Right lung (tissue), 2 donors: ENCODE measurements at regions not wholly inside any gene's neighbourhood (a gene's known extent, or its start where the extent isn't known, plus 50 kb on each side); places are given as distances from the start of the nearest gene placed in this dataset.

Experiments used
- DNase-seq, 2 donors: peaks; one replicate each; pipeline ENCODE4 v3.0.0-alpha.2; 2013

- no peak for DNase-seq
These were observed 701.9 kb upstream of the RAB6C start for GRCh38 chr2:129277585-129277981.

- no peak for DNase-seq
These were observed 697.5 kb upstream of the RAB6C start for GRCh38 chr2:129281791-129282530.

- no peak for DNase-seq
These were observed 694.5 kb upstream of the RAB6C start for GRCh38 chr2:129285012-129285411.

GRCh38 chr2:129293326-129293725 is 686.1 kb upstream of the RAB6C start:
- DNase-seq: no peak

- DNase-seq: no peak
These were observed 683.1 kb upstream of the RAB6C start for GRCh38 chr2:129296396-129296795.

GRCh38 chr2:129296806-129297205 is 682.7 kb upstream of the RAB6C start:
- DNase-seq: peak in 1 of 2 donors; percentile 27

- no peak for DNase-seq
These were observed 682.0 kb upstream of the RAB6C start for GRCh38 chr2:129297430-129297829.

- no peak for DNase-seq
These were observed 680.1 kb upstream of the RAB6C start for GRCh38 chr2:129299338-129299737.

GRCh38 chr2:129299756-129300155 is 679.7 kb upstream of the RAB6C start:
- no peak for DNase-seq

- no peak for DNase-seq
These were observed 679.0 kb upstream of the RAB6C start for GRCh38 chr2:129300456-129300855.

GRCh38 chr2:129301431-129301913 is 678.0 kb upstream of the RAB6C start:
- peak; percentile 81 to 85 for DNase-seq

GRCh38 chr2:129302106-129302505 is 677.4 kb upstream of the RAB6C start:
- DNase-seq: no peak

- DNase-seq: peak in 1 of 2 donors; percentile 20
These were observed 676.8 kb upstream of the RAB6C start for GRCh38 chr2:129302561-129303183.

GRCh38 chr2:129314120-129314519 is 665.3 kb upstream of the RAB6C start:
- DNase-seq: no peak

GRCh38 chr2:129318581-129319421 is 660.7 kb upstream of the RAB6C start:
- no peak for DNase-seq

GRCh38 chr2:129319422-129319717 is 660.1 kb upstream of the RAB6C start:
- DNase-seq: no peak

- no peak for DNase-seq
These were observed 659.2 kb upstream of the RAB6C start for GRCh38 chr2:129320288-129320687.

- no peak for DNase-seq
These were observed 655.1 kb upstream of the RAB6C start for GRCh38 chr2:129324349-129324748.

- no peak for DNase-seq
These were observed 654.3 kb upstream of the RAB6C start for GRCh38 chr2:129325151-129325550.

GRCh38 chr2:129329574-129329973 is 649.9 kb upstream of the RAB6C start:
- DNase-seq: no peak

GRCh38 chr2:129330504-129330903 is 649.0 kb upstream of the RAB6C start:
- no peak for DNase-seq

GRCh38 chr2:129331638-129332037 is 647.8 kb upstream of the RAB6C start:
- DNase-seq: no peak

- no peak for DNase-seq
These were observed 645.3 kb upstream of the RAB6C start for GRCh38 chr2:129334128-129334527.
